CD4-positive, alpha-beta memory T cell (primary cell): ENCODE measurements at regions not wholly inside any gene's neighbourhood (a gene's known extent, or its start where the extent isn't known, plus 50 kb on each side); places are given as distances from the start of the nearest gene placed in this dataset.
A peak's percentile ranks its signal among the peaks of the same experiment; 100 is the strongest.

Experiments
- CTCF ChIA-PET: fragments of 350-600 bp; sonication (Branson Sonifier 250); formaldehyde crosslinking; loops from one replicate; lab custom pipeline; 2021; ENCODE audit warnings: inconsistent platforms; ENCODE audit not compliant: partially characterized antibody; lab: Charles Lee
- POLR2A ChIA-PET: fragments of 350-600 bp; sonication (Branson Sonifier 250); formaldehyde crosslinking; loops from one replicate; lab custom pipeline; 2021; ENCODE audit not compliant: partially characterized antibody; lab: Charles Lee
- DNase-seq, 5 donors: peaks; one replicate each; pipeline versions ENCODE4 v3.0.0 to v3.0.0-alpha.2; 2020 to 2022; ENCODE audit warnings: mixed read lengths in 1 of 5
- H3K27ac ChIP-seq: one replicate; pipeline ENCODE4 v1.7.0; 2013; ENCODE audit warnings: low read depth, low read length
- H3K27me3 ChIP-seq: 2 replicates; pipeline ENCODE4 v1.7.0; 2013; ENCODE audit warnings: mild to moderate bottlenecking, low read length, moderate library complexity; ENCODE audit not compliant: insufficient read depth
- H3K36me3 ChIP-seq: 2 replicates; pipeline ENCODE4 v1.7.0; 2013; ENCODE audit warnings: mild to moderate bottlenecking, low read length, moderate library complexity; ENCODE audit not compliant: insufficient read depth
- H3K4me1 ChIP-seq: 2 replicates; pipeline ENCODE4 v1.7.0; 2013; ENCODE audit warnings: mild to moderate bottlenecking, low read length, moderate library complexity; ENCODE audit not compliant: insufficient read depth
- H3K4me3 ChIP-seq, 2 donors: one replicate each; pipeline ENCODE4 v1.7.0; 2013; ENCODE audit warnings: low read length in 2 of 2, mild to moderate bottlenecking in 1 of 2
- H3K9me3 ChIP-seq, 2 donors: one replicate each; pipeline ENCODE4 v1.7.0; 2013; ENCODE audit warnings: low read length in 2 of 2, control low read depth in 1 of 2; ENCODE audit not compliant: control insufficient read depth in 1 of 2
- H3K27ac Mint-ChIP-seq, 7 donors: one replicate each; pipeline ENCODE4 v1.8.0; 2020 to 2021; ENCODE audit warnings: mixed read lengths in 7 of 7, mild to moderate bottlenecking in 6 of 7, inconsistent platforms in 3 of 7, moderate library complexity in 3 of 7
- H3K27me3 Mint-ChIP-seq, 2 donors: one replicate each; pipeline ENCODE4 v1.8.0; 2020 to 2021; ENCODE audit warnings: mixed read lengths in 2 of 2
- H3K36me3 Mint-ChIP-seq, 2 donors: one replicate each; pipeline ENCODE4 v1.8.0; 2020 to 2021; ENCODE audit warnings: mixed read lengths in 2 of 2, inconsistent platforms in 1 of 2, mild to moderate bottlenecking in 1 of 2
- H3K4me1 Mint-ChIP-seq, 4 donors: one replicate each; pipeline ENCODE4 v1.8.0; 2020 to 2021; ENCODE audit warnings: mixed read lengths in 4 of 4, mild to moderate bottlenecking in 1 of 4
- H3K4me3 Mint-ChIP-seq, 8 donors: one replicate each; pipeline ENCODE4 v1.8.0; 2020 to 2021; ENCODE audit warnings: mixed read lengths in 8 of 8, mild to moderate bottlenecking in 7 of 8, moderate library complexity in 6 of 8, inconsistent platforms in 3 of 8
- H3K9me3 Mint-ChIP-seq, 8 donors: one replicate each; pipeline ENCODE4 v1.8.0; 2020 to 2021; ENCODE audit warnings: mixed read lengths in 8 of 8, mild to moderate bottlenecking in 5 of 8, inconsistent platforms in 3 of 8, moderate library complexity in 1 of 8
- intact Hi-C: fragments of 100-400 bp; cut with micrococcal nuclease; formaldehyde crosslinking; loops from one replicate; pipeline ENCODE4 v1.15.1; 2023

- POLR2A ChIA-PET: interaction anchor here (1.2 kb wide), 1 partner anchor 156 kb away, joined by 3 read pairs; the partner anchor contains the start of gene ERCC6L2
- H3K27ac ChIP-seq: no peak overlapping the region
- Mint-ChIP-seq H3K27me3 (peaks cover 5 to 8% of the 10 kb centered on the region in 2 donors), H3K9me3 (peaks cover 0 to 11% (median 2%) of the 10 kb centered on the region in 8 donors), H3K27ac (no peak overlapping the region), H3K36me3 (peaks cover 0 to 1% of the 10 kb centered on the region in 2 donors), H3K4me1 (peaks cover 4 to 14% (median 8%) of the 10 kb centered on the region in 4 donors), H3K4me3 (peak overlapping the region in 1 of 8 donors; percentile 33)
- H3K4me1 ChIP-seq: peaks cover 10% of the 10 kb centered on the region
- CTCF ChIA-PET: no interaction called here
- intact Hi-C loops: no loop called here
- no peaks in the 10 kb centered on the region for H3K27me3 ChIP-seq
- no peaks in the 10 kb centered on the region for H3K36me3 ChIP-seq
- H3K9me3 ChIP-seq: no peaks in the 10 kb centered on the region
- no peak for DNase-seq
- H3K4me3 ChIP-seq: no peak overlapping the region
Observed at GRCh38 chr9:96031916-96032534, 156.5 kb downstream of the ERCC6L2 start.

DNA sequence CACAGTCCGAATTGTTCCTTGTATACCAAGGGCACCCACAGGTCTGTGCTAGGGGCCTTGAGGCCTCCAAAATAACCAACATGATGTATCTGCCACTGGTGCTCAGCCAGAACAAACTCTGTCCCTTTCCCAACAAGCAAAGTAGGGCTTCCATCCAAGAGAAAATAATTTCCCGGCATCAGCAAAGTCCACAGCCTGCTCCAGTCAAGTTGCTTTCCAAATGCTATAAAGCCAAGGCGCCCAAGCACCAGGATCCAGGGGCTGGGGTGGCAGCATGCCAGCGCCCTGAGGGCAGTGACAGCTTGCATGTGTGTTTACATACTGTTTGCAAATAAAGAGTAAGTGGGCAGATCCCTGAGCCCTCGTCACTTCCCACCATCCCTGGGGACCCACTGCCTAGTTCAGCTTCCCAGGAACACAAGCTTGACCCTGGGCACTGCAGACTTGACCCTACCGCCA lies 155.9 kb downstream of the ERCC6L2 start:
- Histone ChIP-seq H3K4me1 (peaks cover 11% of the 10 kb centered on the region), H3K27me3 (no peaks in the 10 kb centered on the region), H3K9me3 (no peaks in the 10 kb centered on the region), H3K27ac (no peak overlapping the region), H3K36me3 (no peaks in the 10 kb centered on the region), H3K4me3 (no peak overlapping the region)
- H3K4me3 Mint-ChIP-seq: no peak overlapping the region
- no peak overlapping the region for H3K27ac Mint-ChIP-seq
- ChIA-PET POLR2A (interaction anchor here (1.2 kb wide), 1 partner anchor 156 kb away, joined by 3 read pairs; the partner anchor contains the start of gene ERCC6L2), CTCF (no interaction called here)
- peaks cover 0 to 11% (median 2%) of the 10 kb centered on the region in 8 donors for H3K9me3 Mint-ChIP-seq
- peaks cover 0 to 4% of the 10 kb centered on the region in 2 donors for H3K36me3 Mint-ChIP-seq
- H3K4me1 Mint-ChIP-seq: peaks cover 4 to 20% (median 14%) of the 10 kb centered on the region in 4 donors
- peaks cover 9 to 13% of the 10 kb centered on the region in 2 donors for H3K27me3 Mint-ChIP-seq
- no peak for DNase-seq
- intact Hi-C loops: no loop called here

DNA sequence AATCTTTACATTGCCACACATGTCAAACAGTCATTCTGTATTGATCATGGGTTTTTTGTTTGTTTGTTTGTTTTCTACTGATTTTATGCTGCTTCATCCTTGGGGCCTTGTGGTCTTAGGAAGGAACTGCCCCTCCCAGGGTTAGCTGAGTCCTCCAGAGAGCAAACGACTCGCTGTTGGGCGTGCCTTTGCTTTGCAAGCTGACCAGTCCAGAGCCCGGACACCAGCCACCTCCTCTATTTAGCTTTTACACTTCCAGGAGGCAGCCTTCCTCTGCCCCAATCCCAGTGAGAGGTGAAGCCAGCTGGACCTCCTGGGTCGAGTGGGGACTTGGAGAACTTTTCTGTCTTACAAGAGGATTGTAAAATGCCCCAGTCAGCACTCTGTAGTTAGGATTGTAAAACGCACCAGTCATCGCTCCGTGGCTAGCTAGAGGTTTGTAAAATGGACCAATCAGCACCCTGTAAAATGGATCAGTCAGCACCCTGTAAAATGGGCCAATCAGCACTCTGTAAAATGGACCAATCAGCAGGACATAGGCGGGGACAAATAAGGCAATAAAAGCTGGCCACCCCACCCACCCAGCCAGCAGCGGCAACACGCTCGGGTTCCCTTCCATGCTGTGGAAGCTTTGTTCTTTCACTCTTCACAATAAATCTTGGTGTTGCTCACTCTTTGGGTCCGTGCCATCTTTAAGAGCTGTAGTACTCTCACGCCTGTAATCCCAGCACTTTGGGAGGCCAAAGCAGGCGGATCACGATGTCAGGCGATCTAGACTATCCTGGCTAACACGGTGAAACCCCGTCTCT lies 154.4 kb downstream of the ERCC6L2 start:
- peaks cover 6 to 31% (median 21%) of the 10 kb centered on the region in 4 donors for H3K4me1 Mint-ChIP-seq
- Histone ChIP-seq H3K36me3 (no peaks in the 10 kb centered on the region), H3K4me1 (peaks cover 11% of the 10 kb centered on the region), H3K27ac (no peak overlapping the region), H3K9me3 (no peaks in the 10 kb centered on the region), H3K4me3 (no peak overlapping the region), H3K27me3 (no peaks in the 10 kb centered on the region)
- no peak overlapping the region for H3K4me3 Mint-ChIP-seq
- peak overlapping the region in 1 of 7 donors; percentile 10 for H3K27ac Mint-ChIP-seq
- H3K27me3 Mint-ChIP-seq: peaks cover 9 to 14% of the 10 kb centered on the region in 2 donors
- POLR2A ChIA-PET: no interaction called here
- peaks cover 0 to 4% (median 0%) of the 10 kb centered on the region in 8 donors for H3K9me3 Mint-ChIP-seq
- CTCF ChIA-PET: interaction anchor here (1.3 kb wide), 1 partner anchor 252 kb away, joined by 3 read pairs; no protein-coding TSS in a partner anchor
- intact Hi-C loops: loop anchor here (10.0 kb wide), 1 partner anchor 585 kb away; the partner anchor contains the start of gene CDC14B
- DNase-seq: peak in 1 of 5 donors; percentile 16
- peaks cover 0 to 7% of the 10 kb centered on the region in 2 donors for H3K36me3 Mint-ChIP-seq

DNA sequence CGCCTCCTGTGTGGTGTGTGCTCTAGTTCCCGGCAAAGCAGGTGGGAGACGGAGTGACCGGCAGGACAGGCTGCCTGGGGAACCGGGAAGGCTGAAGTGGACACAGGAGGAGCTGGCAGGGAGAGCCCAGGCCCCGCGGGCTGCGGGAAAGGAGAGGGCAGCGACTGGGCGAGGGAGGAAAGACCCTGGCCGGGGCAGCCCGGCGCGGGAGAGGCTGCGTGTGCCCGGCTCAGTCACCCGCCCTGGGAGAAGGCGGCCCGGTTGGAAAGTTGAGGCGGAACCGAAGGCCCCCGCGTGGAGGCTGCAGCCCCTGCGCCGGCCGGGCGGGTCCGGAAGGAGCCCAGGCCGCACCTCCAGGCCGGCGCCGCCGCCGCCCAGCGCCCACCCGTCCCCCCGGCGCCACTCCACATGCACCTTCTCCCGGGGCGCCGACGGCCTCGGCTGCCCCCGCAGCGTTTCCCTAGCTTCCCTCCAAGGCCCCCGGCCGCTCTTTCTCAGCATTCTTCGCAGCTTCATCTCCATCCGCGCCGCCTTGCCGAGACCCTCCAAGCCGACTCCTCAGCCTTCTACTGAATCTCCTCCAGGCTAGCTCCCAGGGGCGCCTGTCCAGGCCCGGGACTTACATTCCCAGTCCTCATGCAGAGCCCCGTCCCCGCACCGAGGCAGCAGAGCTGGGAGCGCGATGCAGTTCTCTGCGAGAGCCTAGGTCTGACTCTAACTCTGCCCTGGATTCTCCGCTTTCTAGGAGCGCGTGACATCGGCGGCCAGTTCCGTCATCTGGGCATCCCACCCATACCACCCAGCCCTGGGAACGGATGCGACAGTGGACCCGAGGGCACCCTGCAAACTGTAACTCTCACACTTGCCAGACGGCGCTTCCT lies 152.0 kb downstream of the ERCC6L2 start:
- DNase-seq: no peak
- Histone ChIP-seq H3K4me1 (peaks cover 20% of the 10 kb centered on the region), H3K27me3 (no peaks in the 10 kb centered on the region), H3K4me3 (no peak overlapping the region), H3K27ac (no peak overlapping the region), H3K9me3 (no peaks in the 10 kb centered on the region), H3K36me3 (no peaks in the 10 kb centered on the region)
- ChIA-PET CTCF (interaction anchor here (1.6 kb wide), 1 partner anchor 300 kb away, joined by 4 read pairs; no protein-coding TSS in a partner anchor), POLR2A (interaction anchor here (0.7 kb wide), 1 partner anchor 19 kb away, joined by 3 read pairs; no protein-coding TSS in a partner anchor)
- H3K9me3 Mint-ChIP-seq: peaks cover 0 to 4% (median 0%) of the 10 kb centered on the region in 8 donors
- H3K36me3 Mint-ChIP-seq: peaks cover 0 to 7% of the 10 kb centered on the region in 2 donors
- H3K4me1 Mint-ChIP-seq: peaks cover 18 to 55% (median 36%) of the 10 kb centered on the region in 4 donors
- H3K4me3 Mint-ChIP-seq: peak overlapping the region; percentile 54 to 83 (median 70)
- intact Hi-C loops: loop anchor here (10.0 kb wide), 1 partner anchor 587 kb away; the partner anchor contains the start of gene CDC14B
- peaks cover 9 to 14% of the 10 kb centered on the region in 2 donors for H3K27me3 Mint-ChIP-seq
- H3K27ac Mint-ChIP-seq: peak overlapping the region in 3 of 7 donors; percentile 41 to 69 (median 56)

- intact Hi-C loops: loop anchor here (10.0 kb wide), 1 partner anchor 588 kb away; the partner anchor contains the start of gene CDC14B
- Histone ChIP-seq H3K9me3 (no peaks in the 10 kb centered on the region), H3K36me3 (no peaks in the 10 kb centered on the region), H3K4me1 (peaks cover 26% of the 10 kb centered on the region), H3K27ac (no peak overlapping the region), H3K27me3 (no peaks in the 10 kb centered on the region), H3K4me3 (no peak overlapping the region)
- Mint-ChIP-seq H3K27ac (peak overlapping the region in 2 of 7 donors; percentile 57 to 79), H3K27me3 (peaks cover 9 to 14% of the 10 kb centered on the region in 2 donors), H3K4me1 (peaks cover 22 to 62% (median 41%) of the 10 kb centered on the region in 4 donors), H3K4me3 (peak overlapping the region in 6 of 8 donors; percentile 25 to 70 (median 58)), H3K36me3 (peaks cover 0 to 7% of the 10 kb centered on the region in 2 donors), H3K9me3 (peaks cover 0 to 4% (median 0%) of the 10 kb centered on the region in 8 donors)
- ChIA-PET CTCF (interaction anchor here (1.2 kb wide), 1 partner anchor 13 kb away, joined by 3 read pairs; no protein-coding TSS in a partner anchor), POLR2A (interaction anchor here (0.7 kb wide), 1 partner anchor 18 kb away, joined by 3 read pairs; no protein-coding TSS in a partner anchor)
- no peak for DNase-seq
Observed at GRCh38 chr9:96026655-96027213, 151.2 kb downstream of the ERCC6L2 start.
